Large intestine (tissue), 3 donors: ENCODE measurements at regions not wholly inside any gene's neighbourhood (a gene's known extent, or its start where the extent isn't known, plus 50 kb on each side); places are given as distances from the start of the nearest gene placed in this dataset.
"Not testable (repeated sequence)": the region's sequence is repeated elsewhere in the genome, so short reads cannot be mapped to it uniquely, and the experiment has no call there.

Experiments used
- DNase-seq, 2 donors: peaks; one replicate each; pipeline versions ENCODE4 v3.0.0 to v3.0.0-alpha.2; 2013
- H3K27ac ChIP-seq: one replicate; pipeline ENCODE4 v1.5.1; 2013; ENCODE audit warnings: low read length
- H3K27me3 ChIP-seq: 2 replicates; pipeline ENCODE4 v1.6.1; 2013; ENCODE audit warnings: low read length; ENCODE audit not compliant: control insufficient read depth, insufficient read depth
- H3K36me3 ChIP-seq: 2 replicates; pipeline ENCODE4 v1.6.1; 2013; ENCODE audit warnings: low read length; ENCODE audit not compliant: control insufficient read depth, insufficient read depth
- H3K4me1 ChIP-seq: one replicate; pipeline ENCODE4 v1.6.1; 2013; ENCODE audit warnings: low read length; ENCODE audit not compliant: control insufficient read depth, insufficient read depth
- H3K4me3 ChIP-seq: one replicate; pipeline ENCODE4 v1.5.1; 2013; ENCODE audit warnings: low read length
- H3K9me3 ChIP-seq: one replicate; pipeline ENCODE4 v1.6.1; 2013; ENCODE audit warnings: mild to moderate bottlenecking, low read depth, low read length, moderate library complexity; ENCODE audit not compliant: control insufficient read depth
- WGBS: methylation state at CpG from one replicate; pipeline ENCODE4 v1.1.5; 2013; ENCODE audit warnings: low lambda C conversion rate; ENCODE audit not compliant: insufficient coverage; 5-methylcytosine and 5-hydroxymethylcytosine counted together

- H3K27ac ChIP-seq: peak overlapping the region; percentile 67
- WGBS: 80% methylated on average over 1 of the region's 5 CpGs
- no peaks in the 10 kb centered on the region for H3K9me3 ChIP-seq
Measured at GRCh38 chr6:51098246-51098645, 279.6 kb downstream of the TFAP2B start.

GRCh38 chr6:51098791-51099190 lies 280.1 kb downstream of the TFAP2B start:
- Histone ChIP-seq H3K36me3 (no peaks in the 10 kb centered on the region), H3K4me1 (peaks cover 19% of the 10 kb centered on the region), H3K9me3 (no peaks in the 10 kb centered on the region), H3K27me3 (no peaks in the 10 kb centered on the region), H3K4me3 (no peak overlapping the region), H3K27ac (peak overlapping the region; percentile 67)
- no peak for DNase-seq

More at GRCh38 chr6:51098246-51098645, 279.6 kb downstream of the TFAP2B start:
- Histone ChIP-seq H3K36me3 (no peaks in the 10 kb centered on the region), H3K27me3 (no peaks in the 10 kb centered on the region), H3K4me3 (no peak overlapping the region), H3K4me1 (peaks cover 23% of the 10 kb centered on the region)
- DNase-seq: peak; percentile 61 to 79

GRCh38 chr6:51099201-51099600 lies 280.5 kb downstream of the TFAP2B start:
- Histone ChIP-seq H3K36me3 (no peaks in the 10 kb centered on the region), H3K4me1 (peaks cover 16% of the 10 kb centered on the region), H3K27ac (peak overlapping the region; percentile 67), H3K4me3 (no peak overlapping the region), H3K9me3 (no peaks in the 10 kb centered on the region), H3K27me3 (no peaks in the 10 kb centered on the region)
- no peak for DNase-seq
- 100% methylated on average over 1 of the region's 2 CpGs for WGBS

GRCh38 chr6:51105357-51105756 lies 286.7 kb downstream of the TFAP2B start:
- no peak for DNase-seq
- Histone ChIP-seq H3K4me3 (no peak overlapping the region), H3K27ac (no peak overlapping the region), H3K9me3 (no peaks in the 10 kb centered on the region), H3K36me3 (no peaks in the 10 kb centered on the region), H3K4me1 (no peaks in the 10 kb centered on the region), H3K27me3 (no peaks in the 10 kb centered on the region)
- 100% methylated on average over 1 of the region's 1 CpG for WGBS

- Histone ChIP-seq H3K36me3 (no peaks in the 10 kb centered on the region), H3K4me1 (no peaks in the 10 kb centered on the region), H3K4me3 (no peak overlapping the region), H3K9me3 (no peaks in the 10 kb centered on the region), H3K27ac (no peak overlapping the region), H3K27me3 (no peaks in the 10 kb centered on the region)
- DNase-seq: no peak
- whole genome bisulfite sequencing: no CpG with 5 or more reads among the region's 2 CpGs
Measured at GRCh38 chr6:51107769-51108203, 289.1 kb downstream of the TFAP2B start.

DNA sequence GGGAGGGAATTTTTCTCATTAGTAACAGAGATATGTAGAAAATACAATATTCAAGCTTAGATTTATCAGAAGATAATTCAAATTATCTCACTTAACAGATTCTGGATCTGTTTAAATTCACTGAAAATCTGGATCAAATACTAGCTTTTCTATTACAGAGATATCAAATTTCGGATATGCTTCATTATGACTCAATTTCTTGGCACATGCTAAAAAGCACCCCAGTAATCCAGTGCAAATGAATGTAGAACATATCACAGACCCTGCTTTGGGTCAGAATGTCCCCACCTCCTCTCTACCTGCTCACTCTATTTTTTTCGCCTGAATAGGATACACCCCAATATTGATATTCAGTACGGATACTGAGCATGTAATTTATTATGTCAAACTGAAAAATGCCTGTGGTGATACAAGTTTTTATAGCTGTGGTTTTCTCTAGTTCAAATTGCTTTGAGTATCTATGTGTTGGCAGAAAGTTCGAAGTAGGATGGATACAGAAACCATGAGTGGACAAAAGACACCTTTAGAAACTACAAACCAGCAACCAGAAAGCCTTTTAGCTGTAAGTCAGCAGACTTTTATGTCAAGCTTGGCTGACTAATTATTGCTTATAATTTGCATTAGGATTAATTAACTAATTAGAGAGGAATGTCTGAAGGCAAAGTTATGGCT lies 290.0 kb downstream of the TFAP2B start:
- DNase-seq: no peak
- Histone ChIP-seq H3K27me3 (no peaks in the 10 kb centered on the region), H3K36me3 (no peaks in the 10 kb centered on the region), H3K4me3 (no peak overlapping the region), H3K4me1 (no peaks in the 10 kb centered on the region), H3K9me3 (no peaks in the 10 kb centered on the region), H3K27ac (no peak overlapping the region)
- WGBS: 100% methylated on average over 2 of the region's 4 CpGs

DNA sequence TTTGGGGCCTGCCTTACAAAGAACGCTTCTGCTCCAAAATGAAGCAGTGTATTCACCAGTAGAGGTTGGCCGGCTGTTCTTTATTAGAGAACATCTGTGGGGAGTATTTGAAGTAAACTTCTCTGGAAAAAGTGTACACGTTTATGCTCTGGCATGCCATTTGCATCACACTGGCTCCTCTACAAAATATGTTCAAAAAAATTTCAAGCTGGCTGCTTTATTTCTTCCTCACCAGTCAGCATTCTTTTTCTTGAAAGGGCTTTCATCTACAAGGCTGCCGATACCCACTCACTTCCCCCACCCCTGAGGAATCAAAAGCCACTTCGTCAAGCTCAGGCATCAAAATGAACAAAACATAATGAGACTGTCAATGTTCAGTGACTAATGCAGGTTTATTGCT lies 294.1 kb downstream of the TFAP2B start:
- no peak overlapping the region for H3K4me3 ChIP-seq
- no peaks in the 10 kb centered on the region for H3K4me1 ChIP-seq
- no peak for DNase-seq
- no CpG with 5 or more reads among the region's 5 CpGs for WGBS
- no peaks in the 10 kb centered on the region for H3K27me3 ChIP-seq
- H3K36me3 ChIP-seq: no peaks in the 10 kb centered on the region
- H3K27ac ChIP-seq: no peak overlapping the region
- H3K9me3 ChIP-seq: no peaks in the 10 kb centered on the region

DNA sequence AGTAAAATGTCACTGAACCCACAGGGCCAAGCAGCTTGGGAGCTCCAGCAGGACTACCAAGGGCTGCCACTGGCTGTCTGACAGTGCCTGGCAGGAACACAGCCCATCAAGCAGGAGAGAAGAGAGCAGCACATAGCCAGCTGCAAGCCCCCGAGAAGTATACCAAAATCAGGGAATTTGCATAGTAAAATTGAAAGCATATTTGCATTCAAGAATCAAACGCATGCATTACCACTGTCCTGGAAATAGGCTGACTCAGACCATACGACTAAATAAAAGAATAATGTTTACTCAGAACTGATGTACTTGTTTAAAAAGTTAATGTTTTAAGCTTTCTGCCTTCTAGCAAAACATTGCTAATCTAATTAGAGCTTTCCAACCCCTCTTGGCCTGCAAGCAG lies 298.1 kb downstream of the TFAP2B start:
- no peak for DNase-seq
- no peaks in the 10 kb centered on the region for H3K27me3 ChIP-seq
- H3K36me3 ChIP-seq: no peaks in the 10 kb centered on the region
- H3K27ac ChIP-seq: no peak overlapping the region
- H3K9me3 ChIP-seq: no peaks in the 10 kb centered on the region
- no peaks in the 10 kb centered on the region for H3K4me1 ChIP-seq
- no peak overlapping the region for H3K4me3 ChIP-seq
- WGBS: 100% methylated on average over 1 of the region's 3 CpGs

DNA sequence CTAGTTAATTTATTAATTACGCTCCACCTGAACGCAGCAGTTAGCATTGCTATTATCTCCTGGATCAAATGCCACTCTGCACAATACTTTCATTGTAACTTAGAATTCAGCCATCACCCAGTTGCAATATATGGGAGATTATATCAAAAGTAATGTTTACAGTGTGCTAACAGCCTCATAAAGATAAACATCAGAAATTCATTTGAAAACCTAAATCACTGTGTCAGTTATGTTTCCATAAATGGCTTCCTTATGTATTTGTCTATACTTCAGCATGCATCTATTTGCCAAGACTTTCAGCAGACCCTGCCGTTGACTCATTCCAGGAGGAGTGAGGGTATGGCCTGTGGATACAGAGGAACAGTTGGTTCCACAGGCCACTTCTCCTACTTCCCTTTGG lies 300.1 kb downstream of the TFAP2B start:
- Histone ChIP-seq H3K4me3 (no peak overlapping the region), H3K27me3 (no peaks in the 10 kb centered on the region), H3K27ac (no peak overlapping the region), H3K36me3 (no peaks in the 10 kb centered on the region), H3K4me1 (no peaks in the 10 kb centered on the region), H3K9me3 (no peaks in the 10 kb centered on the region)
- DNase-seq: no peak
- no CpG with 5 or more reads among the region's 3 CpGs for WGBS

DNA sequence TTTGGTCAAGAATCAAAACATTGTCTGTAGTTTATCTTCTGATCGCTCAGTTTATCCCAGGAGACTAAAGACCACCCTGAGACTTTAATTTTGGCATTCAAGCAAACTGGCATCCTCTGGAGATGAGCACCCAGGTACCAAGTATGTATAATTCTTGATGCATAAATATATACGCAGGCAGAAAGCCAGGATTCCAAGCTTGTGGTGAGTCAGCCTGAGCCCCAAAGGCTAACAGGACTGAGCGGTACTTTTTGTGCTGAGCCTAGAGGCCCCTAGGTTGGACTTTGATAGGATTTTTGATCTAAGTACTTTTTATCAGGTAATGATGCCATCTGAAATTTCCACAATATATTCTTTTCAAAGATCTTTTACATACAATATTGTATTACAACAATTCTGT lies 301.3 kb downstream of the TFAP2B start:
- no peak for DNase-seq
- H3K9me3 ChIP-seq: no peaks in the 10 kb centered on the region
- no peaks in the 10 kb centered on the region for H3K4me1 ChIP-seq
- 80% methylated on average over 1 of the region's 3 CpGs for WGBS
- H3K4me3 ChIP-seq: no peak overlapping the region
- no peaks in the 10 kb centered on the region for H3K27me3 ChIP-seq
- no peaks in the 10 kb centered on the region for H3K36me3 ChIP-seq
- no peak overlapping the region for H3K27ac ChIP-seq

DNA sequence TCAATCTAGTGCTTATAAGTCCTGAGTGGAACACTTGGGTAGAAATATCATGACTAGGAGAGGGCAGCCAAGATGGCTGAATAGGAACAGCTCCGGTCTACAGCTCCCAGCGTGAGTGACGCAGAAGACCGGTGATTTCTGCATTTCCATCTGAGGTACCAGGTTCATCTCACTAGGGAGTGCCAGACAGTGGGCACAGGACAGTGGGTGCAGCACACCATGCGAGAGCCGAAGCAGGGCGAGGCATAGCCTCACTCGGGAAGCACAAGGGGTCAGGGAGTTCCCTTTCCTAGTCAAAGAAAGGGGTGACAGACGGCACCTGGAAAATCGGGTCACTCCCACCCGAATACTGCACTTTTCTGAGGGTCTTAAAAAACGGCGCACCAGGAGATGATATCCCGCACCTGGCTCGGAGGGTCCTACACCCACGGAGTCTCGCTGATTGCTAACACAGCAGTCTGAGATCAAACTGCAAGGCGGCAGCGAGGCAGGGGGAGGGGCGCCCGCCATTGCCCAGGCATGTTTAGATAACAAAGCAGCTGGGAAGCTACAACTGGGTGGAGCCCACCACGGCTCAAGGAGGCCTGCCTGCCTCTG lies 302.8 kb downstream of the TFAP2B start:
- not testable (repeated sequence) for H3K9me3 ChIP-seq, H3K4me3 ChIP-seq, H3K27ac ChIP-seq, DNase-seq, H3K4me1 ChIP-seq, H3K36me3 ChIP-seq, H3K27me3 ChIP-seq
- no CpG with 5 or more reads among the region's 22 CpGs for WGBS
